ENCODE measurements at regions not wholly inside any gene's neighbourhood (a gene's known extent, or its start where the extent isn't known, plus 50 kb on each side); places are given as distances from the start of the nearest gene placed in this dataset.

- H3K4me1 Mint-ChIP-seq: no peaks in the 10 kb centered on the region
- H3K9me3 Mint-ChIP-seq: no peaks in the 10 kb centered on the region
- H3K36me3 Mint-ChIP-seq (ENCODE audit: low read depth): no peaks in the 10 kb centered on the region
- TF ChIP-seq, protein P1, sequence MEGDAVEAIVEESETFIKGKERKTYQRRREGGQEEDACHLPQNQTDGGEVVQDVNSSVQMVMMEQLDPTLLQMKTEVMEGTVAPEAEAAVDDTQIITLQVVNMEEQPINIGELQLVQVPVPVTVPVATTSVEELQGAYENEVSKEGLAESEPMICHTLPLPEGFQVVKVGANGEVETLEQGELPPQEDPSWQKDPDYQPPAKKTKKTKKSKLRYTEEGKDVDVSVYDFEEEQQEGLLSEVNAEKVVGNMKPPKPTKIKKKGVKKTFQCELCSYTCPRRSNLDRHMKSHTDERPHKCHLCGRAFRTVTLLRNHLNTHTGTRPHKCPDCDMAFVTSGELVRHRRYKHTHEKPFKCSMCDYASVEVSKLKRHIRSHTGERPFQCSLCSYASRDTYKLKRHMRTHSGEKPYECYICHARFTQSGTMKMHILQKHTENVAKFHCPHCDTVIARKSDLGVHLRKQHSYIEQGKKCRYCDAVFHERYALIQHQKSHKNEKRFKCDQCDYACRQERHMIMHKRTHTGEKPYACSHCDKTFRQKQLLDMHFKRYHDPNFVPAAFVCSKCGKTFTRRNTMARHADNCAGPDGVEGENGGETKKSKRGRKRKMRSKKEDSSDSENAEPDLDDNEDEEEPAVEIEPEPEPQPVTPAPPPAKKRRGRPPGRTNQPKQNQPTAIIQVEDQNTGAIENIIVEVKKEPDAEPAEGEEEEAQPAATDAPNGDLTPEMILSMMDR (IDR thresholded peaks at IDR 0.05): no peak
- H3K27ac Mint-ChIP-seq: no peak overlapping the region
- POLR2A ChIA-PET: no interaction called here
- H3K4me3 Mint-ChIP-seq: no peak overlapping the region
- H3K27me3 Mint-ChIP-seq: no peaks in the 10 kb centered on the region
- intact Hi-C loops (cut with micrococcal nuclease): no loop called here
- CTCF ChIA-PET: no interaction called here
- ATAC-seq (ENCODE audit: low read depth): no peak
- DNase-seq: no peak
Measured at GRCh38 chr7:32163141-32163806, 93.1 kb upstream of the PDE1C start.

- TF ChIP-seq, protein P1 (IDR thresholded peaks at IDR 0.05): no peak
- no peak overlapping the region for H3K27ac Mint-ChIP-seq
- no peak overlapping the region for H3K4me3 Mint-ChIP-seq
- ChIA-PET CTCF (no interaction called here), POLR2A (no interaction called here)
- intact Hi-C loops (cut with micrococcal nuclease): no loop called here
- no peak for ATAC-seq (ENCODE audit: low read depth)
- no peak for DNase-seq
- H3K4me1 Mint-ChIP-seq: no peaks in the 10 kb centered on the region
- no peaks in the 10 kb centered on the region for H3K9me3 Mint-ChIP-seq
- H3K27me3 Mint-ChIP-seq: no peaks in the 10 kb centered on the region
- H3K36me3 Mint-ChIP-seq (ENCODE audit: low read depth): no peaks in the 10 kb centered on the region
Measured at GRCh38 chr7:32161708-32162107, 91.5 kb upstream of the PDE1C start.

DNA sequence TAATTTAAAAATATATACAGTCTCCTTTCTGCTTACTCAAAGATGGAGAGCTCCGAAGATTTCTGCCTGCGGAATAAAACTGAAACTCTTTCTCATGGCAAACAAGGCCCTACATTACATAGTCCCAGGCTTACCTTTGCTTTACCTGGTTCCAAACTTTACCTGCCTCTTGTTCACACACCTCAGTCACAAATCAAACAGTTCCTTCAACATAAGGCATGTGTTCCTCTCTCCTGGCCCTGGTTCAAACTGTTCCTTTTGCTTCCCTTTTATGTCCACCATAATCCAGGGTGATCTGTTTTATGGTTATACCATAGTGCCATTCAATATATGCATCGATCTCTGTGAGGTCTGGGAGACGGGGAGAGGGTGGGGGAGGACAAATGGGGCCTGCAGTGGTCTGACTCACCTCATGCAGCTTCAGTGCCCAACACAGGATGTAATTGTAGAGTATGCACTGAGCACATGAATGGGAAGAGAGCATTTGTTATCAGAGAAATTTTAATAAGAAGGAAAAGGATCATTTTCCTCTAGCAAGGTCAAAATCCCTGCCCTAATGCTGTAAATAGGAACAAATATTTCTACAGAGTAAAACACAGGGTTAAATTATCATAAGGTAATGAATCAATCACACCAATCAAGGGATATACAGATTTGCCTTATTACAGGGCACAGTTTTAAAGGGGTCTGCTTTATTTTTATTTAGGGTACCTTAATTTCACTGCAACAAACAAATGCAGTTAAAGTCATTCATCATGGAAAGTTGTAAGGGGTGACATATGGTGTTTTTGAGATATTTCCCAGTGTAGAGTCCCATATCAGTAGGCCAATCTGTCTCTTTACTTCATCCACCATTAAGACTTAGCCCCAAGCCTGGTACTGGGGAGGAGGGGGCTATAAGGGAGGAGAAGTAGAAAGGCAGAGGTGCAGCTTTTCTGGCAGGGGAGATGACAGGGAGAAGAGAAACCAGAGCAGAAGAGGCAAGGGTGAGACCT is 88.8 kb upstream of the PDE1C start:
- TF ChIP-seq, protein P1 (IDR thresholded peaks at IDR 0.05): no peak
- ATAC-seq (ENCODE audit: low read depth): no peak
- Mint-ChIP-seq H3K4me1 (no peaks in the 10 kb centered on the region), H3K9me3 (no peaks in the 10 kb centered on the region), H3K27ac (no peak overlapping the region), H3K27me3 (no peaks in the 10 kb centered on the region), H3K4me3 (no peak overlapping the region), H3K36me3 (ENCODE audit: low read depth) (no peaks in the 10 kb centered on the region)
- CTCF ChIA-PET: no interaction called here
- intact Hi-C loops (cut with micrococcal nuclease): no loop called here
- DNase-seq: no peak
- POLR2A ChIA-PET: no interaction called here

GRCh38 chr7:32158076-32158475 is 87.9 kb upstream of the PDE1C start:
- TF ChIP-seq, protein P1 (IDR thresholded peaks at IDR 0.05): no peak
- H3K4me1 Mint-ChIP-seq: no peaks in the 10 kb centered on the region

GRCh38 chr7:32155712-32156111 is 85.5 kb upstream of the PDE1C start:
- no peaks in the 10 kb centered on the region for H3K36me3 Mint-ChIP-seq (ENCODE audit: low read depth)
- peaks cover 4% of the 10 kb centered on the region for H3K9me3 Mint-ChIP-seq
- DNase-seq (no peak), ATAC-seq (ENCODE audit: low read depth) (no peak)
- TF ChIP-seq, protein P1 (IDR thresholded peaks at IDR 0.05): no peak
- H3K4me1 Mint-ChIP-seq: no peaks in the 10 kb centered on the region
- H3K4me3 Mint-ChIP-seq: no peak overlapping the region
- ChIA-PET POLR2A (no interaction called here), CTCF (no interaction called here)
- intact Hi-C loops (cut with micrococcal nuclease): no loop called here
- no peaks in the 10 kb centered on the region for H3K27me3 Mint-ChIP-seq
- H3K27ac Mint-ChIP-seq: no peak overlapping the region

More at GRCh38 chr7:32158076-32158475, 87.9 kb upstream of the PDE1C start:
- H3K27me3 Mint-ChIP-seq: no peaks in the 10 kb centered on the region
- ATAC-seq (ENCODE audit: low read depth): no peak
- H3K9me3 Mint-ChIP-seq: no peaks in the 10 kb centered on the region
- ChIA-PET CTCF (no interaction called here), POLR2A (no interaction called here)
- no peak overlapping the region for H3K27ac Mint-ChIP-seq
- no peak overlapping the region for H3K4me3 Mint-ChIP-seq
- H3K36me3 Mint-ChIP-seq (ENCODE audit: low read depth): no peaks in the 10 kb centered on the region
- intact Hi-C loops (cut with micrococcal nuclease): no loop called here
- DNase-seq: no peak

Data from activated B cell treated with CpG ODN at 0.5 μM for 24 hours (primary cell).